AG04450 (cell line): ENCODE measurements at regions not wholly inside any gene's neighbourhood (a gene's known extent, or its start where the extent isn't known, plus 50 kb on each side); places are given as distances from the start of the nearest gene placed in this dataset.

Experiments
- CTCF ChIA-PET: fragments of 300-600, 350-600 bp; formaldehyde crosslinking; extraction: SDS; loops from one replicate; lab custom pipeline; 2022; ENCODE audit warnings: antibody characterized with exemption, inconsistent platforms; lab: Charles Lee
- POLR2A ChIA-PET: fragments of 350-600 bp; formaldehyde crosslinking; extraction: SDS; loops from one replicate; lab custom pipeline; 2021; ENCODE audit warnings: antibody characterized with exemption, inconsistent platforms; lab: Yijun Ruan, JAX
- DNase-seq: peaks from one replicate; pipeline ENCODE4 v3.0.0-alpha.2; 2011; ENCODE audit warnings: low read depth, low spot score
- H3K27ac ChIP-seq: one replicate; pipeline ENCODE4 v1.5.1; 2012; ENCODE audit warnings: low read depth, low read length, control low read depth
- H3K27me3 ChIP-seq: one replicate; pipeline ENCODE4 v1.6.0; 2012; ENCODE audit warnings: low read length; ENCODE audit not compliant: control insufficient read depth, insufficient read depth
- H3K4me3 ChIP-seq: 2 replicates; pipeline ENCODE4 v1.5.1; 2011; ENCODE audit warnings: mild to moderate bottlenecking, low read depth, low read length, control low read depth
- H3K9me3 ChIP-seq: 2 replicates; pipeline ENCODE4 v1.5.1; 2012; ENCODE audit warnings: low read length; ENCODE audit not compliant: control insufficient read depth, insufficient read depth
- CTCF ChIP-seq: IDR thresholded peaks from 2 replicates; pipeline ENCODE4 v1.5.1; 2011; ENCODE audit warnings: low read depth, low read length, control low read depth, inconsistent platforms

DNA sequence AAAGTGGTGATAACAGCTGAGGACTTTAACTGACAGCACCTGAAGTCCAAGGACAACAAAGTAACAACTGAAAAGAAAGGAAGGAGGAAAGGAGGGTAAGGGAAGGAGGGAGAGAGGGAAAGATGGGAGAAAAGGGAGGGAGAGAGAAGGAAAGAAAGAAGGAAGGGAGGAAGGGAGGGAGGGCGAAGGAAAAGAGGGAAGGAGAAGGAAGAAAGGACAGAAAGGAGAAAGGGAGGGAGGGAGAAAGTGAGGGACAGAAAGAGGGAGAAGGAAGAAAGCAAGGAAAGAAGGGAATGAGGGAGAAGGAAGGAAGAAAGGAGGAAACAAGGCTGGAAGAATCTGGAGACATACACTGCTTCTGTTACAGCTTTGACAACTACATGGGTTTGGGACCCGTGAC, 494.4 kb downstream of the FUT8 start:
- H3K9me3 ChIP-seq = no peaks in the 10 kb centered on the region; the same call in 1 of the 2 replicates
- no peak overlapping the region for H3K4me3 ChIP-seq
- no peak for DNase-seq
- no peaks in the 10 kb centered on the region for H3K27me3 ChIP-seq
- ChIA-PET CTCF (no interaction called here), POLR2A (no interaction called here)
- no peak for TF ChIP-seq CTCF
- H3K27ac ChIP-seq = no peak overlapping the region

GRCh38 chr14:65910108-65910786, 497.7 kb downstream of the FUT8 start:
- POLR2A ChIA-PET = no interaction called here
- no peak for DNase-seq
- CTCF ChIA-PET = no interaction called here
- Histone ChIP-seq H3K4me3 (no peak overlapping the region), H3K27ac (no peak overlapping the region), H3K9me3 (no peaks in the 10 kb centered on the region), H3K27me3 (no peaks in the 10 kb centered on the region)
- TF ChIP-seq CTCF = no peak

GRCh38 chr14:65915125-65915524, 502.6 kb downstream of the FUT8 start:
- no peak for TF ChIP-seq CTCF
- DNase-seq = no peak
- ChIA-PET CTCF (no interaction called here), POLR2A (no interaction called here)
- Histone ChIP-seq H3K4me3 (no peak overlapping the region), H3K27ac (no peak overlapping the region), H3K27me3 (no peaks in the 10 kb centered on the region), H3K9me3 (no peaks in the 10 kb centered on the region)

- TF ChIP-seq CTCF = no peak
- DNase-seq = no peak
- CTCF ChIA-PET = no interaction called here
- Histone ChIP-seq H3K4me3 (no peak overlapping the region), H3K27me3 (no peaks in the 10 kb centered on the region), H3K9me3 (no peaks in the 10 kb centered on the region), H3K27ac (no peak overlapping the region)
- POLR2A ChIA-PET = no interaction called here
Measured at GRCh38 chr14:65916055-65916454, 503.5 kb downstream of the FUT8 start.

- no peaks in the 10 kb centered on the region for H3K27me3 ChIP-seq
- DNase-seq = no peak
- ChIA-PET CTCF (no interaction called here), POLR2A (no interaction called here)
- H3K27ac ChIP-seq = no peak overlapping the region
- H3K9me3 ChIP-seq = no peaks in the 10 kb centered on the region
- H3K4me3 ChIP-seq = no peak overlapping the region
- no peak for TF ChIP-seq CTCF
Measured at GRCh38 chr14:65920996-65921395, 508.5 kb downstream of the FUT8 start.
